Activated CD4-positive, alpha-beta T cell treated with anti-CD3 and anti-CD28 coated beads, Interleukin-2, amount 50 U/mL, for 48 hours (primary cell): ENCODE measurements at regions not wholly inside any gene's neighbourhood (a gene's known extent, or its start where the extent isn't known, plus 50 kb on each side); places are given as distances from the start of the nearest gene placed in this dataset.

ENCODE experiments used
- DNase-seq, 2 experiments: peaks; one replicate each; pipeline ENCODE4 v3.0.0-alpha.2; 2020

DNA sequence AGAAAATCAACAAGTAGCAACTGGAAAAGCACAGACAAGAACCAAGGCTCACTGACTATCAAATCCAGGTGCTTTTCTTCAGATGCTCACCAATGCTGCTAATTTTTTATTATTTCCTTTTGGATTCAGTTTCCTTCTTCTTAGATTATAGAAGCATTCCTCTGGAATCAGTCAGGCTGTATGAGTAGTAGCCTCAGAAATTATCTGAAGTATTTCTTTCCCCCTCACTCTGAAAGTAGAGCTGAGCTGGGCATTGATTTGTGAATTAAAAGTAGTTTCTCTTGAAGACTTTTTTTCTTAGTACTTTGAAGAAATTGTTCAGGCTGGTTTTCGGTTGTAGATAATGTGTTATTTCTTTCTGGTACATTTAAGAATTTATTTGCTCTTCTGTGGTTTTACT lies 273.7 kb downstream of the NOL4 start:
- no peak for DNase-seq

DNA sequence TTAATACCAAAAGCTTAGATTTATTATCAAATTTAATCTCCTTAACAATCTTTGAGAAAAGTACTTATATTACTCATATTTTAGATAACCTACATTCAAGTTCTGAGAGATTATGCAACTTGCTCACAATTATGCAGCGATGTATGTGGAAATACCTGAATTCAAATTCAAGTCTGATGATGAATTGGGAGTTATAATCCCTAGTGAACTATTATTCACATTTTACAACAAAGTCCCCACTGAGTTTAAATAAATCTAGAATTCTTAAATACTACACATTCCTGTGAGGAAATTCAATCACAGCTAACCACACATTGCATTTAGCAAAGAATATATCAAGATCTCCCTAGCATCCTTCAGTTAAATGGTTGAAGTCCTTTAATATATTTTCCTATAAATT lies 278.4 kb downstream of the NOL4 start:
- DNase-seq, result no peak

DNA sequence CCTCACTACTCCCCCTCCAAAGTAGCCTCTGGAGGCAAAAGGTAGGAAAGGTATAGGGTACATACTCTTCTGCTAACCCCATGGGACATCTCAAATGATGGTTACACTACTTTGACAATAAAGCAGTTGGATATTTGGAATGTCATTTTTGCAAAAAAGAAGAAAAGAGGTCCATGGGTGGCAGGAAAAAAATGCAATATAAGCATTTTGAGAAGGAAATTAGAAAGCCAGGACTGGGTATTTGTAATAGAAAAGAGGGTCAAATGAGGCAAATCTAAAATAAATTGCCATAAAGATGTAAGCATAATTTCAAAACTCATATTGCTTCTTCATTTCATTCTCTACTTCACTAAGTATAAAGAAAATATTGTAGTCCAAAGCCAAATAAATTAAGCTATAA lies 280.2 kb downstream of the NOL4 start:
- no peak for DNase-seq

DNA sequence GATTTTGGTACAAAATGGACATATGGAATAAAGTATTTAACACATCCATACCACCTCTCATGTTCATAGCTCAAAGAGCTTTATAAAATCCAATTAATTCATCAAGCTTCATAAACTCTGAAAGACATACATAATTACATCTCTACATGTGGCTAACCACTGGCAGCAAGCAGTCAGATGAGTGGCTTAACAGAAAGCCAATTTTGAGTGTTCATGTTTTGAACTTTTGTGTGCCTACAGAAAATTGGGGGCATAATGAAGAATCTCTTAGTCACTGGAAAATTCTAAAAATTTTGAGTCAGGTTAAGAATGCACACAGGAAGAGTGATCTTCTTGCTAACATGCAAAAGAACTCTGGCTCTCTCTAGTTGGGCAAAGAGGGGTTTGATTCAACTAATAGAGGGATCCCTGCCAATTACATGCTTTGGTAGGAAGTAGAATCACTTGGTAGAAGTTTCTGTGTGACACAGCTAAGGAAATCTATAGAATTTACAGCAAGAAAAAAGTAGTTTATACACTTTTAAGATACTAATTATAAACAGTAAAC lies 287.4 kb downstream of the NOL4 start:
- no peak for DNase-seq

DNA sequence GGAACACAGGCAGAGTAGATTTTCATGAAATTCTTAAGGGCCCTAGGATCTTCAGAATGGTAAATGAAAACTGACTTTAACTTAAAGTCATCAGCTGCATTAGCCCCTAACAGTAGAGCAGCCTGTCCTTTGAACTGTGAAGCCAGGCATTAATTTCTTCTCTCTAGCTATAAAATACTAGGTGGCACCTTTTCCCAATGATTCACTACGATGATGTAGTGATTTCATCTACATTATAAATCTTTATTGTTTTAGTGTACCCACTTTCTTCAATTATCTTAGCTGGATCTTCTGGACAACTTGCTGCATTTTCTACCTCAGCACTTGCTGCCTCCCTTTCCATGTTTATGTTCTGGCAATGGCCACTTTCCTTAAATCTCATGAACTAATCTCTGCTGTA lies 290.5 kb downstream of the NOL4 start:
- no peak for DNase-seq

DNA sequence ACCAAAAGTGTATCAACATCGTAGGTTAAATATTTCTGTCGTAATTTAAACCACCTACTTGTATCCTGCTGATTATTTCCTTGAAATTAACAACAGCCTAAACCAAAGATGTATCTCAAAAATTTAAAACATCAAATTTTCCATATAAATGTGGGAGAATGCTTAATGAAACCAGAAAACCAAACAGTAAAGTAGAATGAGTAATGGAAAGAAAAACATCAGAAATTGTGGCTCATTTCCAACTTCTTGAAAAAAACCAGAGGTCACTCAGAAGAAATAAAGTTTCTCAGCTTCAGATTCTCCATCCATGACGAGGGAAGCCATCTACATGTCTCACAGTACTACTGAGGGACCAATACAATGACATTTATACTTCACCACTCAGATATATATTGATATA lies 296.5 kb downstream of the NOL4 start:
- no peak for DNase-seq

DNA sequence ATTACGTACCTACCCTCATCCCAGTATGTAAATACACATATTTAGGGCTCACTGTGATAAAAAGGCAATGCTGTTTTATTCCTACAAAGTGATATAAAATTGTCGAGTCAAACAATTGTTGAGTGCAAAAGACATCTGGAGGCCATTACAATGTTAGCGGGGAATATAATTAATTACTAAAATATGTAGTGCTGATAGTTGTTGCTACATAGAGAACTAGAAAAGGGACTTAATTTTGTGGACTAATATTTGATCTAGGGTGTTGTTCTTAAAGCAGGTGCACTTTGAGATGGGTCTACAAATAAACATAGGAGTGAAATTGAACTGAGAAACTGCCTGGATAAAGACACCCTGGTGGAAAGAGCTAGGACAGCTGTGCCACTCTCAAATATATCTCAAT lies 300.1 kb downstream of the NOL4 start:
- no peak for DNase-seq

DNA sequence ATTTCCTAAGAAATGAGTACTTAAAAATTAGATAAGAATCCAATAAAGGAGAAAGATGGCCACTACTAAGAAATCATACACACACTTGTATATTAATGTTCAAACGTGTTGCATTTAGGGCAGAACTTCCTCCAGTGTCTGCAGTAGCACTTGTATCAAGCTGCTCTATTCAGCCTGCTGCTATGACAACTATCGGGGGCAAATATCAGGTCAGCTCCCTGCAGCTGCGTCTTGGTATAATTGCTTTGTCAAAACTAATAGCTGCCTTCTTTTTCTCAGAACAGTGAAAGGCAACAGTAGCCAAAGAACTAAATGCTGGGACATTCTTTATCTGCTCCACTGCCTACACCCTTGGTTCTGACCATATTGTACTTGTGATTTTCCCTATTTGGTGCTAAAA lies 300.7 kb downstream of the NOL4 start:
- no peak for DNase-seq

DNA sequence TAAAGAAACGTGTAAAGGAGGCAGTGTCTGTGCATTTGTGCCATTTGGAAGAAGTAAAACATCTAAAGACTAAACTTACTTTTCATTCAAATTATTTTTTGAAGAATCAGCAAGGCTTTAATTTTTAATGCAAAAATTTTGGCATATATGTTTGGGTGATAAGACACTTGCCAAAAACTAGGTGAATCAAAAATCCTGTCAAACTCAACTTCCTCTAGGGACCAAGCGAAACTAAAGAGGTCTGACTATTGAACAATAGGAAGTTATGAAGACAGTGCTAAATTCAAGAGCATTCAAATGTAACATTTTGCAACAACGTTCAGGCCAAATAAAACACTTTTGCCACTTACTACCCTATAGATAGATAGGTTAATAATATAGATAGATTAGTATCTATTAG lies 306.1 kb downstream of the NOL4 start:
- no peak for DNase-seq

DNA sequence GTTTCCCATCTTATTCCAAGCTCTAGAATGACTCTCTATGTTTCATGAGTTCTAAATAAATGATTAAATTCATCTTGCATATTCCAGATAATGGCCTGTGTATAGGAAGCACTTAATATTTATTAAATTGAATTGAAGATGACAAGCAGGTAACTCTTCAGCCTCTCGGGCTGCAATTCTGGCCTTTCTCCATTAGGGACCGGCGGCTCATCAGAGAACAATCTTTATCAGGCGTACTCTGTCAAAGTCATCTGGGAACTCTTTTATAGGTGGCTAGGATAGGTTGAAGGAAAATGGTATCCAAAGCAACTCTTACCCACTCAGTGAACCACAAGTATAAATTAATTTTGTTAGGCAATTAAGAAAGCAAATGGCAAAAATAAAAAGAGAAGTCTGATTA lies 308.5 kb downstream of the NOL4 start:
- DNase-seq, result no peak

DNA sequence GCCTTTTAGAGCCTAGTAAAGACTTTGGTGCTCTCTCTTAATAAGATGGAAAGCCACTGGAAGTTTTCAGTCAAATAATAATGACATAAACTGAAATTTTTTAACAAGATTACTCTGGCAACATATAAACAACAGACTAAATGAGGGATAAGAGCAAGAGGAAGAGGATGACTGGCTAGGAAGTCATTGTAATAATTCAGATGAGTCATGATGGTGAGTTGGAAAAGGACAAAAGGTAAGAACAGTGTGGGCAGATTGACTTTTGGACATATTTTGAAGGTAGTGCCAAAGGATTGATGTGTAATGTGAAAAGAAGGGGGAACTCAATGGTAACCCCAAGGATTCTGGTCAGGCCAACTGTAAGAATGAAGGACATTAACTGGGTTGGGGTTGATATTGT lies 310.3 kb downstream of the NOL4 start:
- no peak for DNase-seq

DNA sequence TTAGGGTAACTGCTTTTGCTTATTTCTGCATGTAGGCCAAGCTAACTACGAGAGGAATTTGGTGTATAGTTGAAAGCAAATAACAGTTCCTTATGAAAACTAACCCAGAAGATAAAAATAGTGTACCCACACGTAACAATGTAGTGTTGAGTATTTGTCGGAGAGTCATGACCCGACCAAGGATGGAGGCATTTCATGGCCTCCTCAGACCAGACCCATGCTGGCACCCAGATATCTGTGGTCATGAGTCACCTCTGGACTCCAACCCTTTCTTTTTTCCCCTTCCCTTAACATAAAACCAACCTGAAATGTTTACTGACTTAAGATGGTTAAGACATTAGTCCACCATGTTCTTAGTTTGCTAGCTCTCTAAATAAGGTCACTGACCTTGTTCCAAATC lies 318.7 kb downstream of the NOL4 start:
- no peak for DNase-seq

DNA sequence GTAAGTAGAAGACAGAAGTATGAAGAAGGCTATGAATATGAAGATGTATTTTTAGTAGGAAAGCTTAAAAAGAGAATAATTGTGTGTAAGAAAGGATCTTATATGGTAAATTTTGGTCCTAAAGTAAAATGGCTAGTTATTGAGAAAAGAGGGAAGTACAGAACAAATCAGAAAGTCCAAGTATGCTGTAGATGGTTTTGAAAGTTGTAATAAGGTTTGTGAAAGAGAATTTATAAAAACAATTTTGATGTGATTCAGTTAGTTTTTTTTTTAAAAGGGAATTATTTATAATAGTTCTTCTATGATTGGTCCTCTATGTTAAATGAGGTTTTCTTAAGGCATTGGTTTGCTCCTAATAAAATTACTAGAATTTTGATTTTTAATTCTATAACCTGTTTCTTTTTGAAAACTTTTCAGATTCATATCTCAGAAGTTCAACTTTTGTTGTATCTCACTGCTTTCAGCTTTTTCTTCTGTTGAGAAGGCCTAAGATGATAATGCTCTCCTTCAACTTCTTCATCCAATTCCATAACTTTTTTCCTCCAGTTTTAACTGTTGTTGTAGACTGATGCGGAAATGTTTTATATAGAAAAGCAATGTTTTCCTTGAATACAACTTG lies 322.7 kb downstream of the NOL4 start:
- DNase-seq, result no peak

DNA sequence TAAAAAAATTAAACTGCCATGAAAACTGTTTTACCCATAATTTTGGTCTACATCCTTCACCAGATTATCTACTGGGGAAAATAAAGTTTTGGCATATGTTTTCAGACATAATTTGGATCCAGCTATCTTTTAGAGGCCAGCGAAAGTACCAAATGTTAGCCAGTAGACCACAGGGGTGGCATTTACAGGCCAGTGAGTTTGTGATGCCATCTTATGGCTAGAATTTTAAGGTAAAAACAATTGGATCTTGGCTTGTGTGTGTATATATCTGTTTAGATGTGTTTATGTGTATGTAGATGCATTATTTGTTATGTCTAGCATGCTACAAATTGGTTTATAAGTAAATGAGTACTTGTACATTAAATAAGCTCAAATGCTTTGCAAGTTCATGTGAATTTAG lies 322.6 kb downstream of the ASXL3 start:
- DNase-seq, result no peak

DNA sequence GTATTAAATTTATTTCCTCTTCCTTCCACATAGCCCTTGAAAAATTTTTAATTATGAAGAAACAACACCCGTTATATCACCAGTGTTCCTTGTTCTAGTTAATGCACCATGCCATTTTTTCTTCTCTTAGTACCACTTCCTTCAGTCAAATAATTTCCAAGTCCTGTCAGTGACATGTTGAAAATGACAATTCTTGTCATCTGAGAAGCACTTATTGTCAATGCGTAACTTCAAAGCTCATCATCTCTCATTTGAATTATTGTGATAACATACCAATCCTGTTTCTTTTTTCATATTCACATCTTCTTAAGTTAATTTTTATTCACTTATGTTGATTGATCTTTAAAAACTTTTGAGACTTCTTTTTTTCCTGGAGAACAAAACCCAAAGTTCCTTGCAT lies 320.4 kb downstream of the ASXL3 start:
- DNase-seq, result no peak

DNA sequence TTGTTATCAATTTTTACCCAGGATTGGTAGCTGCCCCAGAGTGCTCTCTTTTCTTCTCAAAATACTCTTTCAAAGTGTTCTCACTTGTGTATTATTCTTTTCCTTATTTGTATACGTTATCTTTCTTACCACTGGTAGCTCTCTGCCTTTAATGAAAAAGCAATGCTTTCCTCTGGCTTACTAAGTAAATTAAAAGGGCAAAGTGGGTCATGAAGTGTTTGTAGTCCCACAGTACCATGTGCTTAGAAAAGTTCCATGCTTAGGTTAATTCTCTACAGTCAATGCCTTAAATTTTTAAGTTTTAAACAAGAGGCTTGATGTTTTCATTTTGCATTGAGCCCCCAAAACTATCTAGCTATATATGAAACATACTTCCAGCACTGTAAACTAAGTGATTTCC lies 300.2 kb downstream of the ASXL3 start:
- DNase-seq, result no peak

DNA sequence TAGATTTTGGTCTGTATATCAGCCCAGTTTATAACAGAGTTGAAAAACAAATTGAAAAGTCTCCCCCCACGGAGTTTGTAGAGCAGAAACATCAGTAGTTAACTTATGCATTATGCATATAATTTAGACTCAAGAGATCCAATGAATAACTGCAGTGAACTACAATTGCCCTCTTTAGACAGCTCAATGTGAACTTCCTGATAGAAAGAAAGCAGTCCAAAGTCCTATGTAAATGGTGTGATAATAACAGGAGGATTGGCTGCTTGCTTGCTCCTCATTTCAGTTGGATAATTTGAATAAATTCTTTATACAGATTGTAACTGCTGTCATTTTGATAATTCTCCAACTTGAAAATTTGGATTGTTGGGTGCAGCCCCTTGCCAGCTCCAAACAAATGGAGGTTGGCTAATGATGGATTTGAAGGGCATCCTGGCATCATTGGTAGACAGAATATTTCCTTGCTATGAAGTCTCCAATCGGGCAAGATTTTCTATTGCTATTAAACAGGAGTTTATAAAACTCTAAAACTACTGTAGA lies 297.1 kb downstream of the ASXL3 start:
- no peak for DNase-seq

DNA sequence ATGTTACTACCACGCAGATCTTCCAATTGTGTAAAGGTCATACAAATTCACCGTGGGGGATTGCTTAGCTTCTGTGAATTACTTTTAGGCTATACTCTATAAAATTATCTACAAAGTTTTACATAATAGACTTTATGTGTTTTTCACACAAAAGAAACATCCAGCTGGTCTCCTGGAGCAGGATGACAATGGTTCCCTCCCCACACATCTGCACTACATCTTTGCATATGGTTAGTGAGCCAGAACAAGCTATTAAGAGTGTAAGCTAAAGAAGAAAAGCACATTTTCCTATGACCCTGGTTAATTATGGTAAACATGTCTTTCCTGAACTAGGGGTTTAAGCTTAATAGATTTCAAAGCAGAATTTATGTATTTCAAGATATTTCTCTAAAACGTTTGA lies 295.1 kb downstream of the ASXL3 start:
- no peak for DNase-seq

DNA sequence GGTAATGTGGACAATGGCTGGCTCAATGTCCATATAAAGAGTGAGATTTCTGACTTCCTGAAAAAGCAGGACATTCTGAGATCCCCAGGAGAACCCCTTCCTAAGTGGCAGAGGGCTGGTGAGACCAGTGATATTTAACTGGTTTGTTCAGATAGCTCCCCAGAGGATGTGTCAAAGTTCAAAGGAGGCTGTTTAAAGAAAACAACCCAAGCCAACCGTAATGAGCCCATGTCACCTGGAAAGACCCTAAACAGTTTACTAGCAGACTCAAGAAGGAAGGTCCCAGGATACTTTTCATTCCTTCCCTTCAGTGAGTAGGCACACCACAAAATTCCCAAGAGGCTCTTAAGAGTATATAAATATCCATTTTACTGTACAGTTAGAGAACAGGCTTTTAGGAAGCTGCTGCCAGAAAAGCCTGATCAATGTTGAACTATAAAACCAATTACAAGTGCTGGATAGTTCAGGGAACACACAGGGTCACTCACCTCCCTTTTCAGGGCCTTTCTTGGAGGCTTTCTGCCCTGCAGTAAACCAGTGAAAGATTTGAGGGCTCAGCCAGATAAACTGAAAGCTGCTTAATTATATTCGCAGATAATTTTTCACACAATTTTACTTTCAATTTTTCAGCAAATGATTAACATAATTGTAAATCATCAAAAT lies 293.5 kb downstream of the ASXL3 start:
- DNase-seq, result no peak

DNA sequence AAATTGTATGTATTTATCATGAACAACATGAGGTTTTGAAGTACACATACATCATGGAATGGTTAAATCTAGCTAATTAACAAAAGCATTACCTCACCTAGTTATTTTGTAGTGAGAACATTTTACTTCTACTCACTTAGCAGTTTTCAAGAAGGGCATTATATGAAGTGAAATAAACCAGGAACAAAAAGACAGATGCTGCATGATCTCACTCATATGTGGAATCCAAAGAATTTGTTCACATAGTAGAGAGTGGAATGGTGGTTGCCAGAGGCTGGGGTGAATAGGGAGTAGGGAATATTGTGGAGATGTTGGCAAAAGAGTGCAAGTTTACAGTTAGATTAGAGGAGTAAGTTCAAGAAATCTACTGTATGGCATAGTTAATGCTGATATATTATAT lies 292.0 kb downstream of the ASXL3 start:
- no peak for DNase-seq

DNA sequence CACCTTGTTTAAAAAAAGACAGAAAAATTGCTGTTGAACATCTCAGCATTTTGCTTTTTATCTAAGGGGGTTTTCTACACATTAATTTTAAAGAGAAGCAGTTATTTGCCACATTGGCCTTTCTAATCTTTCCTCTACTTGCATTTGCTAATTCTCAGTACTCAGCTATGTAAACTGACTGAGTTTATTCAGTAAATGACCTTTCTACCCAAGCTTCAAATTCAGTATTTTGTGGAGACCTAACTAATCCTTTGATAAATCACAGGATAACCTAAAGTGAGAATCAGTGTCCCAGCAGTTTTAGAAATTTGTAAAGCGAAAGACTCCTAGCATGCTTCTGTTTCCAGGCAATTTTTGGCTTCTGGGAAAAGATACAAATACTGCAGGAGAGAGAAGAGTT lies 288.4 kb downstream of the ASXL3 start:
- no peak for DNase-seq

DNA sequence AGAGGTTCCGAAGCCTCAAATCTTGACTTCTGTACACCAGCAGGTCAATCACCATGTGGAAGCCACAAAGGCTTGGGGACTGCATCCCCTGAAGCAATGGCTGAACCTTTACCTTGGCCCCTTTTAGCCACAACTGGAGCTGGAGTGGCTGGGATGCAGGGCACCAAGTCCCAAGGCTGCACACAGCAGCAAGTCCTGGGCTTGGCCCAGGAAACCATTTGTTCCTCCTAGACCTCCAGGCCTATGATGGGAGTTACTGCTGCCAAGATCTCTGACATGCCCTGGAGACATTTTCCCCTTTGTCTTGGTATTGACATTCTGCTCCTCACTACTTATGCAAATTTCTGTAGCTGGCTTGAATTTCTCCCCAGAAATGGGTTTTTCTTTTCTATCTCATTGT lies 285.9 kb downstream of the ASXL3 start:
- DNase-seq, result no peak

DNA sequence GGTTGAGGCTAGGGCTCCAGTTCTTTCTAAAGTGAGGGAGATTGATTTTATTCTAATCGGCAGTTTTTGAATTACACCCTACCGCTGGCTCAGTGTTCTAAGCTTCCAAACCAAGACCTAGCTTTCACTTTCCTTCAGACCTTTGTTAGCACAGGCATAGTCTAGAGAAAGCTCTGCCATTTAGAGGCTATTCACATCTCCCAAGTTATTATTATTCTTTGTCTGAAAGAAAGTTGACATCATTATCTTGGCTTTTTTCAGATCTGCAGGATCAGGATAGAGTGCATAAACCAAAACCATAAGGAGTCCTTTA lies 276.8 kb downstream of the ASXL3 start:
- no peak for DNase-seq

DNA sequence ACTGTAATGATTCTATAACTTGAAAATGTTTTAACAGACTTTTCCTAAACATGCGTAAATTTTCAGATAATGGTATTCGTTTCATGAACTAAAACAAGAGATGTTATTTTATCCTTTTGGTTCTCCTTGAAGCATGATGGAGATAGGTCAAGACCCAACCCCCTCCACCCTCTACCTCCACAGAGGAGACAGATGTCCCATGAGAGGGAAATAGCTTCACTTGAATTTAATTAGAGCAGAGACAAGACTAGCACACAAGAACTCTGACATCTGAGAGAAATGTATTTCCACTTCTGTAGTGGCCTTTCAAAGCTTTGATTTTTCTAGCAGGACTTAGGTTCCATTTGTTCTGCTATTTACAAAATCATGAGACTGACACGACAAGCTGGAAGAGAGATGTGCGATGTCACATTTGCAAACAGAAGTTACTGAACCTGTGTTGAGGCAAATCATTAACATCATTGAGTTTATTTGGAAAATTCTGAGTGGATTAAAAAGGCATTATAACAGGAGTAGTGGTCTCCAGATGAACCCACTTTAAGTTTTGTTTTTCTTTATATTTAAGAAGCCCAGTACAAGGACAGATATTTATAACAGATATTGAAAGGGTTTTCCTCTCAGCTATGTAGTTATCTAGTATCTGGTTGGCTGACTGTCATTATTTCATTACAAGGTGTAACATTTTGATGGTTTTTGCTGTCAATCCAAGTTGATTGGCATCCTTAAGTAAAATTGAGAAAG lies 276.2 kb downstream of the ASXL3 start:
- no peak for DNase-seq
